Mammary epithelial cell (primary cell): ENCODE measurements at regions not wholly inside any gene's neighbourhood (a gene's known extent, or its start where the extent isn't known, plus 50 kb on each side); places are given as distances from the start of the nearest gene placed in this dataset.

Experiments
- CTCF ChIP-seq, 2 donors: IDR thresholded peaks in 1 of 2; conservative IDR thresholded peaks in 1 of 2; 2 replicates each; pipeline ENCODE4 v1.5.1; 2011 to 2012; ENCODE audit warnings: inconsistent platforms in 2 of 2, low read length in 2 of 2, mild to moderate bottlenecking in 2 of 2, control low read depth in 1 of 2, low read depth in 1 of 2; ENCODE audit not compliant: insufficient read depth in 1 of 2; ENCODE audit errors: extremely low read depth in 1 of 2
- EZH2 ChIP-seq: IDR thresholded peaks from 2 replicates; pipeline ENCODE4 v1.6.1; 2012; ENCODE audit warnings: low read length, inconsistent platforms, borderline replicate concordance

- TF ChIP-seq CTCF (conservative IDR thresholded peaks at IDR 0.05 in 1 of 2, IDR thresholded peaks at IDR 0.05 in 1 of 2; ENCODE audit: extremely low read depth in 1 of 2, insufficient read depth in 1 of 2, low read depth in 1 of 2, low read length in 2 of 2) = no peak
- no peak for TF ChIP-seq EZH2
Observed at GRCh38 chr2:221286406-221286805, 285.7 kb downstream of the EPHA4 start.
